ENCODE measurements at regions not wholly inside any gene's neighbourhood (a gene's known extent, or its start where the extent isn't known, plus 50 kb on each side); places are given as distances from the start of the nearest gene placed in this dataset.

DNA sequence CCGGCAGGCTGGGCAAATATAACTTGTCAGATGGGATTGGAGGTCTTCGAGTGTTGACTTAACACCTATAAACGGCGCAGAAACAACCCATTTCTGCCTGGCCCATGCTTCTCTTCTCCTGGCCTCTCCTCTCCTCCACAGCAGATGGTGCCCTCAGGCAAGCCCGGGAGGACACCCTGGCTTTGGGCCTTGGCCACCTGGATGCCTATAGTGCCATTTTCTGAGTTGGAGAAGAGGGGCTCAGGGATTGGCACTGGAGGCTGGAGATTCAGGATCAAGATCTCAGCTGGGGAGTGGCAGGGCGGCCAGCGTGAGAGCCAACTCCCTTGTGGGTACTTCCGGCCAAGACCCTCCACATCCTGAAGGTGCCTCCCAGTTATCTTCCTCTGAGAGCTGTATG is 211.9 kb upstream of the PMEPA1 start:
- TF ChIP-seq, protein P1, sequence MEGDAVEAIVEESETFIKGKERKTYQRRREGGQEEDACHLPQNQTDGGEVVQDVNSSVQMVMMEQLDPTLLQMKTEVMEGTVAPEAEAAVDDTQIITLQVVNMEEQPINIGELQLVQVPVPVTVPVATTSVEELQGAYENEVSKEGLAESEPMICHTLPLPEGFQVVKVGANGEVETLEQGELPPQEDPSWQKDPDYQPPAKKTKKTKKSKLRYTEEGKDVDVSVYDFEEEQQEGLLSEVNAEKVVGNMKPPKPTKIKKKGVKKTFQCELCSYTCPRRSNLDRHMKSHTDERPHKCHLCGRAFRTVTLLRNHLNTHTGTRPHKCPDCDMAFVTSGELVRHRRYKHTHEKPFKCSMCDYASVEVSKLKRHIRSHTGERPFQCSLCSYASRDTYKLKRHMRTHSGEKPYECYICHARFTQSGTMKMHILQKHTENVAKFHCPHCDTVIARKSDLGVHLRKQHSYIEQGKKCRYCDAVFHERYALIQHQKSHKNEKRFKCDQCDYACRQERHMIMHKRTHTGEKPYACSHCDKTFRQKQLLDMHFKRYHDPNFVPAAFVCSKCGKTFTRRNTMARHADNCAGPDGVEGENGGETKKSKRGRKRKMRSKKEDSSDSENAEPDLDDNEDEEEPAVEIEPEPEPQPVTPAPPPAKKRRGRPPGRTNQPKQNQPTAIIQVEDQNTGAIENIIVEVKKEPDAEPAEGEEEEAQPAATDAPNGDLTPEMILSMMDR (conservative IDR thresholded peaks at IDR 0.05; ENCODE audit: low read length), result no peak
- no peak for TF ChIP-seq EZH2phosphoT487 (IDR thresholded peaks at IDR 0.05; ENCODE audit: borderline replicate concordance, low read depth, low read length)

All from OCI-LY7 (cell line).